Islet of Langerhans (tissue), 1 donor: ENCODE measurements at regions not wholly inside any gene's neighbourhood (a gene's known extent, or its start where the extent isn't known, plus 50 kb on each side); places are given as distances from the start of the nearest gene placed in this dataset.
"Not testable (repeated sequence)": the region's sequence is repeated elsewhere in the genome, so short reads cannot be mapped to it uniquely, and the experiment has no call there.

Source experiments
- FAIRE-seq: peaks from one replicate; lab custom pipeline; 2011; peaks lifted over from hg19 to GRCh38; lab: Jason Lieb, UNC

GRCh38 chr6:80544976-80545722 lies 438.7 kb downstream of the BCKDHB start:
- FAIRE-seq, result no peak

- no peak for FAIRE-seq
These were observed 438.1 kb downstream of the BCKDHB start for GRCh38 chr6:80544555-80544954.

GRCh38 chr6:80543598-80544222 lies 437.2 kb downstream of the BCKDHB start:
- FAIRE-seq, result no peak

DNA sequence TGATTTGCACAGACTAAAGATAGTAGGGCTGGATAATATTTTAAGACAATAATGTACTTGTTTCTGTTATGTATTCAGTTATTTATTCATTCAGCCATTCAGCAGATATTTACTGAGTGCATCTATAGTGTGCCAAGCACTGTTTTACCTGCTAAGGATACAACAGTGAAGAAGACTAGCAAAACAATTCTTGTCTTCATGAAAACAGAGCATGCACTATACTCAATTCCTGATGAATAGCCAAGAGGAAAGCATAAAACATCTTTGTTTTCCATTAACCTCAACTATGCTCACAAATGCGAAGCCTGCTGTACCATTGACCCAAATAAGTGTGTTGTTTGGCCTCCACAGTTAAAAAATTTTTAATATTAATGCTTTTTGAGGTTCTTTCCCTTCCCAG lies 436.7 kb downstream of the BCKDHB start:
- FAIRE-seq, result no peak

DNA sequence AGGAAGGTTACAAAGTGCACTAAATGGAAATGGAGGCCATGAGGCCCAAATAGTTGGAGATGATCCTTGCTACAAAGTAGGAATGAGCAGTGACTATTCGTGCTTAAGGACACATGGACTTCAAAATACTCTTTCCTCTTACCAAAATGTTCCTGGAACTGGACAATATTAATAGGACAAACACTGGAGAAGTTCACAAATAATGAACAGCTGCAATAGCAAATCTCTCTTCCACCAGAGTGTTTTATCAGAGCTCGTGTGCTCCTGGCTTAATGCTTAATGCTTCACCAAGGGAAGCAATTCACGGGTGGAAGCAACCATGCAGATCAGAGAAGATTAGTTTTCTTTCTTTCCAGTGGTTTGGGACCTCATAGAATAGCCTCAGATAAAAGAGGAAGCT lies 435.4 kb downstream of the BCKDHB start:
- FAIRE-seq, result no peak

- FAIRE-seq, result no peak
These were observed 434.7 kb downstream of the BCKDHB start for GRCh38 chr6:80541181-80541580.

GRCh38 chr6:80540700-80541099 lies 434.2 kb downstream of the BCKDHB start:
- no peak for FAIRE-seq

DNA sequence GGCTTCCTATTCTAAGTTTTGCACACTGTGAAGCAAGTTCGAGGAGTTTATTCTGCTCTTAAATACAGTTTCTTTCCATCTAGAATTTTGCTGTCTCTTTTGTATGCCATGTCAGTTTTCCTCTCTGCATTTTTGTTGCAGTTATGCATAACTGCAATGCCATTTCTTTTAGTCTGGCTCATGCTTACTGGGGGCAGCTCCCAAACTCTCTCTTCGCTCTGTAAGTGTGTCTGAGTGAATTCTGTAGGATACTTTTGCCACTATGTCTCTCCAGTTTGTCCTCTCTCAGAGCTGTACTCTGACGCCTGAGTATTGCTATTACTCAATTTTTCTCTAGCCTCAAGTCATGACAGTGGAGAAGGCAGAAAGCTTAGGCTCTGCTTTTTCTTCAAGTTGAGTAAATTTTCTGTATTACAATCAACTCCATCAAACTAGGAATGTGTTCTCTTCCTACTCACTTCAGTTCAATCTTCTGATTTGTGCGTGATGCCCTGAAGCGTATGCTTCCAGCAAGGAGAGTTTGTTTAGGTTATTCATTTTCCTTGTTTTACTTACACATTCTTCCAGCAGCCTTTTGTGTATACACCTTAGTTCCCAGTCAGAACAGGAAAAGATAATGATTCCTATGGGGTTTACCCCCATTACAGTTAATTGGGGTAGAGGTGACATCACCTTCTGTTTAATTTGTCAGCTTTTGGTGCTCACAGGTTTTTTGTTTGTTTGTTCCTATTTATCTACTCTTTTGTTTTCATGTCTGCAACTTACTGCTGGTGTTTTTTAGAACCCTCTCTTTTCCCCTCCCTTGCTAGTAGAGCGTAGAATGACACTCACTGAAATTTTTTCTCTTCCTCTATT lies 430.9 kb downstream of the BCKDHB start:
- FAIRE-seq, result no peak

DNA sequence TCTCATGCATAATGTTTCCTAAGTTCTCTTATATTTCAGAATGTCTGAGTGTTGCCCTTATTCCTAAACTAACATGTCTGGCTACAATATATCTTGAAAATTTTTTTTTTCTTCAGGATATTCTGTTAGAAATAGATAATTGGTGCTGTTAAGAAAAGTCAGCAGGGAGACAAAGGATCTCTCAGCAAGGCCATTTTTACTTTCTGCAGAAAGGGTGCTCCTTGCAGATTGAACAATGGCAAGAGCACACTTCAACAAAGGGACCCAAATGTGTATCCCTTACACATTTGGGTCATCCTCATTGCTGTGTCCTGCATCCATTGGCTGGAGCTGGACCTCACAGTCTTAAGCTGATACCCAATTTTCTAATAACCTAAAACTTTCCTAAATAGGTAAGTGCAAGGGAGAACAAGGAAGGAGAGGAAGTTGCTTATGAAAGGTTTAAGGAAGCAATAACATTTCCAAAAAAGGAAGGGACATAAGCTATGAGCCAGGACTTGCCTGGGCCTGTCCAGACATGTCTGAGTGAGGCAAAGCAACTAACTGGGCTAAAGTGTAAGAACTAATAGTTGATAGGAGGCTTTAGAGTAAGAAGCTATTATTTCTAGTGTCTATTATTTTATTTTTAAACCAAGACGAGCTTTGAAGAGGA lies 429.6 kb downstream of the BCKDHB start:
- FAIRE-seq, result no peak

DNA sequence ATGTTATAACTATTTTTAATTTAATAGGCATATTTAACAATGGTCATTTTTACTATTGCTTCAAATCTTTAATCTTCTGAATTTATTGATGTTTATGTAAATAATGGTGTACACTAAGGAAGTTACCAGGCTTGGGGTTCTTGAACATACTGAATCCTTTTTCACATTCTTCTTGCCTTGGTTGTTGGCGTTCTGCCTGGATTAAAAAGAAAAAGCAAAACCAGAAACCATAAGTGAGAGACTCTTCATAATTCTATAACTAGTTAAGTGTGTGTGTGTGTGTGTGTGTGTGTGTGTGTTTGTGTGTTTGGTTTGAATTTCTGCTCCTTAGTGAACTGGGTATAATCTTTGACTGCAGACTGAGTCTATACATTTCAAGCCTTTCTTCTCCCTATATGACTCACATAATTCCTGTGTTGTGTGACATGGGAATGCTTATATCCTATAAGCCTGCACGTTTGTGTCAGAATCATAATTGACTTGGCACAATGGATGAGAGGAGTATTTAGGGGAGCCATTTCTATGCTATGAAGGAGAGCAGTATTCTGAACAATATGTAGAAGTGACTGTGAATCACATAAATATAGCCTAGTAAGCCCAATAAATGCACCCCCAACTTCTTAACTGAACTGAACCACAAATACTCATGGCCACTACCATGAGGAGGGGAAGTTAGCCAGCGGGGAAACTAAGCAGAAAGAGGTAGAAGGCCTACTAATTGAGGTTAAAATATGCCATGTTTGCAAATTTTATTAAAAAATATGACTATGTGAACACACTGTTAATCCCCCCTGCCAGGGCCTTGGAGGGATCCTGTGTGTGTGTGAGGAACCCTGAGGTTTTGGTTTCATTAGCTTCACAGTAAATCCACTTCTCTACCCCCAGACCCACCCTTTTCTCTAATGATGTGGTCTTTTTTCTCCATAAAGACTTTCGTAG lies 425.5 kb downstream of the BCKDHB start:
- FAIRE-seq, result no peak

- no peak for FAIRE-seq
These were observed 423.6 kb downstream of the BCKDHB start for GRCh38 chr6:80530103-80530502.

- no peak for FAIRE-seq
These were observed 421.6 kb downstream of the BCKDHB start for GRCh38 chr6:80528115-80528514.

- FAIRE-seq, result peak; percentile 97
These were observed 421.1 kb downstream of the BCKDHB start for GRCh38 chr6:80527552-80528052.

- FAIRE-seq, result no peak
These were observed 417.1 kb downstream of the BCKDHB start for GRCh38 chr6:80523531-80523997.

- FAIRE-seq, result no peak
These were observed 416.5 kb downstream of the BCKDHB start for GRCh38 chr6:80523010-80523409.

DNA sequence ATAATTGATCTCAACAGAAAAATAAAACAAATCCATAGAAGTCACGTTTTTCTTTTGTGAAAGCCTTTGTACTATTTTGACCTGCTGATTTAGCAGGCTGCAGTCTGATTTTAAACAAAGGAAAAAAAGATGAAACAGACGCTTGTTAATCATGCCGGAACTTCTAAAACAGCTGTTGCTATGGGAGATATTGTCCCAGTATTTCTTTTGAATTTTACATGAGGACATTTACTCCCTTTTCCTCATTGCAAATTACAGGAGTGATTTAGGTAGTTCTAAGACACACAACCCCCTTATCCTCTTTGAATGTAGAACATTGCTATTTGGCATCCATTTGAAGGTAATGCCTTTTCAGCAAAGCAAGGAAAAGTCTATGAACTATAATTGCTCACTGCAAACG lies 416.1 kb downstream of the BCKDHB start:
- no peak for FAIRE-seq

GRCh38 chr6:80519811-80520594 lies 413.5 kb downstream of the BCKDHB start:
- no peak for FAIRE-seq

DNA sequence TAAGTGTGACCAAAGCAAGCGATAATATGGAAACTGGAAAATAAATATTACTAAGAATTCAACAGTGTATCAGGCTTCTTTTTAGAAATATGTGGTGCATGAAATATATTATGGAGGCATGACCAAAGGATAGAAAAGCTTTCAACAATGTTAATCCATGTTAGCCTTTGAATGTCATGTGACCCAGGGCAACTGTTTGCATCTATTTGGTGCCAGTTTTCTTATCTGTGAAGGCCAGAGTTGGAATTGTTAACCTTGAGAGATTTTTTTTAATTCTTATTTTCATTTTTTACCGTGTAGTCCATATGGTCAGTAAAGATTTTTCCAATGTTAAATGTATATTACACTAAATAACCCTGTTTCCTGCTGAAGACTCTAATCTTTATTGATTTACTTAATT lies 411.1 kb downstream of the BCKDHB start:
- FAIRE-seq, result no peak

DNA sequence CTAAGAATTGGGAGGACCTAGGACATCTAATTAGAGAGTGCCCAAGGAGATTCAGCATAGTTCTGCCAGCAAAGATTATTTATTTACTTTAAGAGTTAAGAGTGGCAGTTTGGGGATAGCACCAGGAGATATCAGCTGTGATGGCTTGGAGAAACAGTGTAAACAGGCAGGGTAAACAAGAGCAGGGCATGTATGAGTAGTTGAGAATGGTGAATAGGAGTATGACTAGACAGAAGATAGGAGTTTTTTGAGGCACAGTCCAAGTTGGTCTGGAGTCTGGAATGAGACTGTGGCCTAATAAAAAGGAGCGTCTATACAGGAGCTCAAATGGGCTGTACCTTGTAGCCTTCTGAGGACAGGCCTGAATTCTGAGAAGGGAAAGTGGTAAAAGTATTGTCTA lies 404.1 kb downstream of the BCKDHB start:
- not testable (repeated sequence) for FAIRE-seq

GRCh38 chr6:80508885-80509630 lies 402.6 kb downstream of the BCKDHB start:
- FAIRE-seq, result no peak
